ENCODE measurements at regions not wholly inside any gene's neighbourhood (a gene's known extent, or its start where the extent isn't known, plus 50 kb on each side); places are given as distances from the start of the nearest gene placed in this dataset.
"Not testable (repeated sequence)": the region's sequence is repeated elsewhere in the genome, so short reads cannot be mapped to it uniquely, and the experiment has no call there.

- no peak overlapping the region for H3K4me3 ChIP-seq (ENCODE audit: low read depth, low read length)
- TF ChIP-seq, protein P1, sequence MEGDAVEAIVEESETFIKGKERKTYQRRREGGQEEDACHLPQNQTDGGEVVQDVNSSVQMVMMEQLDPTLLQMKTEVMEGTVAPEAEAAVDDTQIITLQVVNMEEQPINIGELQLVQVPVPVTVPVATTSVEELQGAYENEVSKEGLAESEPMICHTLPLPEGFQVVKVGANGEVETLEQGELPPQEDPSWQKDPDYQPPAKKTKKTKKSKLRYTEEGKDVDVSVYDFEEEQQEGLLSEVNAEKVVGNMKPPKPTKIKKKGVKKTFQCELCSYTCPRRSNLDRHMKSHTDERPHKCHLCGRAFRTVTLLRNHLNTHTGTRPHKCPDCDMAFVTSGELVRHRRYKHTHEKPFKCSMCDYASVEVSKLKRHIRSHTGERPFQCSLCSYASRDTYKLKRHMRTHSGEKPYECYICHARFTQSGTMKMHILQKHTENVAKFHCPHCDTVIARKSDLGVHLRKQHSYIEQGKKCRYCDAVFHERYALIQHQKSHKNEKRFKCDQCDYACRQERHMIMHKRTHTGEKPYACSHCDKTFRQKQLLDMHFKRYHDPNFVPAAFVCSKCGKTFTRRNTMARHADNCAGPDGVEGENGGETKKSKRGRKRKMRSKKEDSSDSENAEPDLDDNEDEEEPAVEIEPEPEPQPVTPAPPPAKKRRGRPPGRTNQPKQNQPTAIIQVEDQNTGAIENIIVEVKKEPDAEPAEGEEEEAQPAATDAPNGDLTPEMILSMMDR (IDR thresholded peaks at IDR 0.05; ENCODE audit: low read depth, low read length): no peak
Measured at GRCh38 chr7:41415471-41416207, 287.3 kb downstream of the INHBA start.

GRCh38 chr7:41415051-41415450 lies 287.8 kb downstream of the INHBA start:
- no peak overlapping the region for H3K4me3 ChIP-seq (ENCODE audit: low read depth, low read length)
- TF ChIP-seq, protein P1 (IDR thresholded peaks at IDR 0.05; ENCODE audit: low read depth, low read length): no peak

GRCh38 chr7:41404375-41405074 lies 298.4 kb downstream of the INHBA start:
- no peak overlapping the region for H3K4me3 ChIP-seq (ENCODE audit: low read depth, low read length)
- TF ChIP-seq, protein P1 (IDR thresholded peaks at IDR 0.05; ENCODE audit: low read depth, low read length): no peak

- H3K4me3 ChIP-seq (ENCODE audit: low read depth, low read length): no peak overlapping the region
- TF ChIP-seq, protein P1 (IDR thresholded peaks at IDR 0.05; ENCODE audit: low read depth, low read length): no peak
Measured at GRCh38 chr7:41403291-41403690, 299.6 kb downstream of the INHBA start.

DNA sequence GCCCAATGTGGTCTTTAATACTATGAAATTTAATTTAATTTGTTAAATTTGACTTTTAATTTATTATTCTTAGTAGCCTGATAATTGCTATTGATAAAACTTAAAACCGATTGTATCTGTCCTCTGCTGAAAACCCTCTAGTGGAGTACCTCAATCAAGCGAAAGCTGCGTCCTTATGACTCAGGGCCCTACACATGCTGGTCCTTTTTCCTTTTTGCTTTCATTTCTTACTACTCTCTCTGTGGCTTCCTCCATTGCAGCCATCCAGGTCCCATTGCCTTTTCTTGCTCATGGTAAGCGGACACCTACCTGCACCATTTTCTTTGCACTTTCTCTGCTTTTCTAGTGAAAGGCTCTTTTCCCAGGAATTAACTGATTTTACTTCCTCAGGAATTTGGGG lies 301.1 kb downstream of the INHBA start:
- H3K4me3 ChIP-seq (ENCODE audit: low read depth, low read length): no peak overlapping the region
- TF ChIP-seq, protein P1 (IDR thresholded peaks at IDR 0.05; ENCODE audit: low read depth, low read length): no peak

- TF ChIP-seq, protein P1 (IDR thresholded peaks at IDR 0.05; ENCODE audit: low read depth, low read length): no peak
- no peak overlapping the region for H3K4me3 ChIP-seq (ENCODE audit: low read depth, low read length)
Measured at GRCh38 chr7:41399171-41399570, 303.7 kb downstream of the INHBA start.

DNA sequence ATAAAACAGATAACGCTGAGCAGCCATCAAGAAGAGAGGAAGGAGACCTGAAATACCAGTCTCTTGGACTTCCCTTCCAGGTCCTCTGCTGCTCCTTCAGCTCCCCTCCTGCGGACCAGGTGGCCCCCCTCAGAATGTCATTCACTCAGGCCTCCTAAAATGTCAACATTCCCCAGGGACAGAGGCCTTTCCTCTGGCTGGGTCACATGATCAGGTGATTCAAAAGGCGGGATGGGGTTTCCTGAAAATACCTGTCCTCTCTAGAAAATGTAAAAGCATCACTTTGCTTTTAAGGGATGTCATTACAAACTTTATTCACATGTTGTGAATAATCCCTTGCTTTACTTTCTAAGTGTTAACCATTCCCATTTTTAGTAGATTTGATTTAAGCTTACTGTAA lies 311.1 kb downstream of the INHBA start:
- TF ChIP-seq, protein P1 (IDR thresholded peaks at IDR 0.05; ENCODE audit: low read depth, low read length): no peak
- H3K4me3 ChIP-seq (ENCODE audit: low read depth, low read length): no peak overlapping the region

DNA sequence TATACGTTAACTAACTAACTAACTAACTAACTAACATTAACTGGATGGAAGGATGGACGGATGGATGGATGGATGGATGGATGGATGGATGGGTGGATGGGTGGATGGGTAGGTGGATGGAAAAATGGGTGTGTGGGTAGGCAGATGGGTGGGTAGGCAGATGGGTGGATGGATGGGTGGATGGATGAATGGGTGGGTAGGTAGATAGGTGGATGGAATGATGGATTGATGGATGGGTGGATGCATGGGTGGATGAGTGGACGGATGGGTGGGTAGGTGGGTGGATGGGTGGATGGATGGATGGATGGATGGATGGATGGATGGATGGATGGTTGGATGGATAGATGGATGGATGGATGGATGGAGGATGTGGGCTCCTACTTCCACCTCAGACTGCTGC lies 314.0 kb downstream of the INHBA start:
- not testable (repeated sequence) for H3K4me3 ChIP-seq (ENCODE audit: low read depth, low read length)

Measured in WI38 (cell line).